HG03139 (cell line): ENCODE measurements at regions not wholly inside any gene's neighbourhood (a gene's known extent, or its start where the extent isn't known, plus 50 kb on each side); places are given as distances from the start of the nearest gene placed in this dataset.

Experiments
- ATAC-seq: cut with Tn5 transposase; IDR thresholded peaks from one replicate; pipeline ENCODE4 v1.9.1; 2021; ENCODE audit not compliant: unreplicated experiment

DNA sequence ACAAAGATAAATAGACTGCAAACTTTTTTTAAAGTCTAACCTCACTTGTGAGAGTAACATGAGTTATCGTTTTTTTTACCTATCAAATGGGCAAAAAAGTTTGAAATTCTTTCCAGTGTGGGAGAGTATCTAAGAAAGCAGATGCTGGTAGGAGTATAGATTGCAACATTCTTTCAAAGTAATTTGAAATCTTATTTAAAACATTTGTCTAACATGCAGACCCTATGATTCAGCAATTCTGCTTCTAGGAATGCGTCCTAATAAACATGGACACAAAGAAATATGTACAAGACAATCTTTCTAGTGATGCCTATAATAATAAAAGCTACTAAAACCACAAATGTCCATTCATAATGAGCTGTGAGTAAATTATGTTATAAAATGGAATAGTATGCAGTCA, 110.4 kb upstream of the TMCC3 start:
- ATAC-seq, result no peak

DNA sequence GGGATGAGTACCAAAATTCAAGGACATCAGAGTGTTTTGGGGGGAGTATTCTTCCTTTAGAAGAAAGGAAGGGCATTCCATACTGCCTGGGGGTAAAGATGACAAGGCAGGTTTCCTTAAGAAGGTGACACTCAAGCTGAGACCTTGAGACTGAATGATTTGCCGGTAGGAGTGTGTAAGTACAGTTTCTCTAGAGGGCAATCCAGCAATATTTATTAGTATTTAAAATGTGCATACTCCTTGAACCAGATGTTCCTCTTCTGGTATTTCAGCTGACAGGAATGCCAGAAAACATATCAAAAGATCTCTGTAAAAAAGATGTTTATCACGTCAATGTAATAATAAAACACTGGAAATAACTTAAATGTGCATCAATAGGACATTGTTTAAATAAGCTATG, 106.4 kb upstream of the TMCC3 start:
- no peak for ATAC-seq

DNA sequence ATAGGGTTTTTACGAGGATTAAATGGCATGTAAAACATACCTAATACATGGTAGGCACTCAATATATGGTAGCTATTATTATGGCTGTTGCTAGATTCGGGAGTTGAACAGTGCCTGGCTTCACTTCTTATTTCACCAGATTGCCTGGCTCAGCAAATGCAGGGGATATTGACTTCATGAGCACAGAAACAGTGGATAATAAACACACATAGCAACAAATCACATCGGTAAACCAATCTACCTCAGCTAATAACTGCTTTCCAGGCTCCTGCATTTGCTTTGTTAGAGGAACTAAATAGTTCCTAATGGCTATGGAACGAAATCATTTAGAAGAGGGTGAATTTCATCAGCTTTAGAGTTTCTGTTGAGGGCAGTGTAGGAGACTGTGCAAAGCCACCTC, 105.2 kb upstream of the TMCC3 start:
- ATAC-seq, result no peak

DNA sequence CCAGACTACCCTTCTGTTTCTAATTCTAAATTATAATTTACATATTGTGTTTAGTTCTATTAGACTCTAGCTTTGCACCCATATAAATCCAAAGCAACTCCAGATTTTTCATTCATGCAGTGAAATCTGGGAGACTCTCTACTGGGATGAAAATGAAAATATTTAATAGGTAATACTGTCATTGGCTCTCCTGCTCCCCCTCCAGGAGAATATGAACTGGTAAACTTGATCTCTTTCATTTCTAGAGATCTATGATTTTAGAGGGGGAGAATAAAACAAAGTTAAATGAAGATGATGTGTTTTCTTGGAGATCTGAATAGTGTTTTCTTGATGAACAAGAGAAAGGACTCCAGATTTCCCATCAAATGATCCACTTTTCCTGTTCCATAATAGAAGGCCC, 104.3 kb upstream of the TMCC3 start:
- no peak for ATAC-seq

DNA sequence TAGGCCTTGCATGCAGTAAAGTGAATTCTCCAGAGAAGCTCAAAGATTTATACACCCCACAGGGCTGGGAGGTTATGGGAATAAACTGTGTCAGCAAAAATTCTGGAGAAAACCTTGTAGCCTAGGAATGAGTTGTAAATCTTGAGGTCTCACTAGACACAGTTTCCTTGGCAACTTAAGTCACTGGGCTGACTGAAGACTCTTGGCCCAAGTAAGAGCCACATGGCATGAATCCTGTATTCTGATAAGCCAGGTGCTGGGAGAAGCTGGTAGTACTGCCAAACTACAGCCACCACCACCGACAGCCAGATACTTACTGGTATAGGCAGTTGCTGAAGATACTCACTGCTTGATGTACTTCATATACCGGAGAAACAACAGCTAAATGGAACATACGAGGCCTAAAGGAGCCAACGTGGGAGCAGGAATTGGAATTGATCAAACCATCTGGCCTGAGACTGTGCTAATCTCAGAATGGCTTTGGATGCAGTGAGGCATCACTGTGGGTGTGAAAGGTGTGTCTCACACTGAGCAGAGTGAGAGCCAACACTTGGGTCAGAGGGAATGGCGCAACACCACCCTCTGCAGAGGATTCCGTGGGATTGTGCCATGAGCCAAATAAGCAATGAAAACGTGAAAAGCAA, 102.8 kb upstream of the TMCC3 start:
- ATAC-seq, result no peak

DNA sequence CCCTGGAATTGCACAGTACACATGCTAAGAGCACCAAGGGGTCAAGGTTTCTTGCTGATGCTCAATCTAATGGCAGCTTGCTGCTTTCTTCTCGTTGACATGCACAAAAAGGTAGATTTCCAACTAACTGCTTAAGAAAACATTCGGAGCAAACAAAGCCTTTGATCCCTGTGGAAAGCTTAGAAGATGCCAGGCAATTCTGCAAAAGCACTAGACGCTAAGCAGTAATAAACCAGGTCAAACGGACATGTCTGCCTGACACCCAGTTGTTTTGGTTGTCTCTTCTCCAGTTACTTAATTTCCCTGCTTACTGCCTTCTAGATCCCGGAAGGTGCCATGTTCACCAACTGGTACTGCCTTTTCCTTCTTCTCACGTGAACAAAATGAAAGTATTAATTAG, 100.5 kb upstream of the TMCC3 start:
- ATAC-seq, result no peak

DNA sequence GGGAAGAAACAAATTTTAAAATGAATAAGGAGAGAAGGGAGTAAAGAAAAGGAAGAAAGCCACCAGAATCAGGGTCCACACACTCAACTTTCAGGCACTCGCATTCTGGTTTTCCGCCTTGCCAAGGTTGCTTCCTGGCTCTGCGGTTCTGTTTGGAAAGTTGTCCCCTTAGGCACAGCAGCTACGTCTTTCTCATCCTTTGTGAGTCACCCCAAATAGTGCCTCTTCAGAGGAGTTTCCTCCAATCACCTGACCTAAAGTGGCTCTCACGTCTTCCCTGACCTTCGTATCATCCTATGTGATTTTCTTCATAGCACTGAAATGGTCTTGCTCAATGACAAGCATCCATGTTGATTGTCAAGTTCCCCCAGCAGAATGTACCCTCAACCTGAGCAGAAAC, 99.5 kb upstream of the TMCC3 start:
- no peak for ATAC-seq

DNA sequence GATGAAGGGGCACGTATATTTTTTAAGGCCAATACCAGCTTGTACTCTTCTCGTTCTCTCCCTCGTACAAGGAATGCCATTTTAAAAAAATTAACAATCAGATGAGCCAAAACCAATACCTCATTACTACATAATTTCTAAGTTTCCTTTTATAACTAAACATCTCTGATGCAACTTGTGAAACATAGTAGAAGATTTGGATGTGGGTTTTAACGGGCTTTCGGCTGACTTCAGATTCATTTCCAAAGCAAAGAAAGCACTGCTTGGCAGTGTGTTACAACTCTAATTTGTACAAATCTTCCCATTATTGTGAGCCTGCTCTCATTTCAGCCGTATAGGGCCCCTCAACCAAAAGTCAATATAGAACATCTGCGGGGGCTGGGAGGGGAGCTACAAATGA, 99.1 kb upstream of the TMCC3 start:
- no peak for ATAC-seq

DNA sequence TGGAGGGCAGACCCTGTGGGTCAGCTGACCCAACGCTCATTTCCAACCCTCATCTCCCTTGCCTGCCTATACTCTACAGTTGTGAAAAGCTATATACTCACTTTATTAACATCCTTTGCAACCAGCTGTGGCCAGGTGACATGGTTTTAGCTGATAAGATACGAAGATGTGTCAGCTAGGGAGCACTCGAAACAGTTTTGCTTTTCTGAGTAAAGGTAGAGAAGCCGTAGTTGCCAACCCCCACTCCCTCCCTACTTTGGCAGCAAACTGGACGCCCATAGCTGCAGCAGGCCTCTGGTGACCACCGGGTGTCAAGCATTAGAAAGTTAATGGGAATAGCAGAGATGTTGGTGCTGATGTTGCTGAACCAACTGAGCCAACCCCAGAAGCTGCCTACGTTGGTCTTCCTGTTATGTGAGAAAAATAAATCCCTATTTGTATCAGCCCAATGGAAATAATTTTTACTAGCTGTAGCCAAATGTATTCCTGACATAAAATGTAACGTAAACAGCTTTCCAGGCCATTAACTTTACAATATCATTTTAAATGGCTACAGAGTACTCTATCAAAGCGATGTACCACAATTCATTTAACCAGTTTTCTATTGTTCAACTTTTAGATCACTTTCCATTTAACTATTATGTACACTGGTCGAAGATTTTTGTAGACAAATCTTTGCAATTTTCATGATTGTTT, 98.5 kb upstream of the TMCC3 start:
- no peak for ATAC-seq

DNA sequence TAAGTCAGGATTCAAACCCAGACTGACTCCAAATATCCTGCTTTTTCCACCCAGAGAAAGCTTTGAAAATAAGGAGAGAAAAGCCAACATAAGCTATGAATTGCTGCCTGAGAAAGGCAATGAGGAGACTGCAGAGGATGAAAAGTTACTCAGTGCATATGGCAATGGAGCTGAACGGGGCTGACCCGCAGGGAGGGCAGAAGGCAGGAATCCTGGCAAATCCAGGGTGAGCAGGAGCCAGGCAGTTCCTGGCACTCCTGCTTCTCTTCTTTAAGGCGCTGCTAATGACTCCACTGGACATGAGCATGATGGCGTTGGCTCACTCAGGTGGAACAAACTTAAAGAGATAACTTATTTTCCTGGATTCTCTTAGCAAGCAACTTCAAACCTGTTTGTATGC, 95.2 kb upstream of the TMCC3 start:
- ATAC-seq, result no peak

DNA sequence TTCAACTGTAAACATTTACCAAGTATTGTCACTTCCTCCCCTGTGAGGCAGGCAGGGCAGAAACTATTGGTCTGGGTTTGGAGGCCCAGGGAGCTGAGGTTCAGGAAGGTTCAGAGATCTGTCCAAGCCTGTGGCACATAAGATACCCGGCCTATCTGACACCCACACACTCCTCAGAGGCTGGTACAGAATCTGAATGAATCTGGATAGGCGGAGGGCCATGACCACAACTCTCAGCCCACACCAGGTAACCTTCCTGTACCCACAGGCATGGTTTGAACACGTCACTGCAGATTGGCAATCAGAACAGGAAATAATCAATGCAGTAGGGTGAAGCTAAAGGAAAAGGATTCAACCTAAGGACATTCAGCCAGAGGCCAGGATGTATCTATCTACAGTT, 92.8 kb upstream of the TMCC3 start:
- no peak for ATAC-seq

DNA sequence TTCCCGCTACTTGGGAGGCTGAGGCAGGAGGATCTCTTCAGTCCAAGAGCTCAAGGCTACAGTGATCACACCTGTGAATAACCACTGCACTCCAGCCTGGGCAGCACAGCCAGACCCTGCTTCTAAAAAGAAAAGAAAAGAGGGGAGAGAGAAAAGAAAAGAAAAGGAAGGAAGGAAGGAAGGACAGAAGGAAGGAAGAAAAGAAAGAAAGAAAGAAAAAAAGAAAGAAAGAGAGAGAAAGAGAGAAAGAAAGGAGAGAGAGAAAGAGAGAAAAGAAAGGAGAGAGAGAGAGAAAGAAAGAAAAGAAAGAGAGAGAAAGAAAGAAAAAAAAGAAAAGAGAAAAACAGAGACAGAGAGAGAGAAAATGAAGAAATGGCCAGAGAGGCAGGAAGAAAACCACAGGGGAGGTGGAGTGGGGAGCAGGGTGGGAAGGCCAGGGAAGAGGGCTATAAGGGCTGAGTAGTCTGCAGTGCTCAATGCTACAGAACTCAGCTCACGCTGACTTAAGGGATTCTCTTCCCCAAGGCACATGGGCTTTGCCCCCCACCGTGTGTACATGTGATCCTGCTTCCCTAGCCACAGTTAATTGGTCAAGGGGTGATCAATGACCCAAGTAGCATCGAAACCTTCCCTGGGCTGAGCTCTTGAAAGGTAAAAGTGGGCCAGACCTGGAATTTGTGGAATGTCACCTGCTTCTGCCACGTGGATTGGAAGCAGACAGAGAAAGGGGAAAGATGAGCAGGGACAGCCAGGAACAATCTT, 90.4 kb upstream of the TMCC3 start:
- ATAC-seq, result no peak

DNA sequence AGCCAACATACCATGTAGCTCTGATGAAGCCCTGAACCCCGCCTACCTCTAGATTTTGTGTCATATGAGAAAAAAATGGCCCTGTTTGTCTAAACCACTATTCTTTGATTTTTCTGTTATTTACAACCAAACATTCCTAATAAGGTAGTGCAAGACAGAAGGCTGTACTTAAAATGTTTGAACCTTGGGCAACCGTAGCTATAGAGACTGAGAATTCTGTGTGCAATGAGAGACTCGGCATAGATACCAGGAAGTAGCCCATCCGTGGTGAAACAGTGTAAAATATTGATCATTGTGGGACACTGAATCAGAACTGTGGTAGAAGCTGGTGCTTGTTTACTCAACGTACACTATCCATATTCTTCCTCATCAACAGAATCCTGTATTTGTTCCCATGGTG, 86.5 kb upstream of the TMCC3 start:
- ATAC-seq, result no peak

DNA sequence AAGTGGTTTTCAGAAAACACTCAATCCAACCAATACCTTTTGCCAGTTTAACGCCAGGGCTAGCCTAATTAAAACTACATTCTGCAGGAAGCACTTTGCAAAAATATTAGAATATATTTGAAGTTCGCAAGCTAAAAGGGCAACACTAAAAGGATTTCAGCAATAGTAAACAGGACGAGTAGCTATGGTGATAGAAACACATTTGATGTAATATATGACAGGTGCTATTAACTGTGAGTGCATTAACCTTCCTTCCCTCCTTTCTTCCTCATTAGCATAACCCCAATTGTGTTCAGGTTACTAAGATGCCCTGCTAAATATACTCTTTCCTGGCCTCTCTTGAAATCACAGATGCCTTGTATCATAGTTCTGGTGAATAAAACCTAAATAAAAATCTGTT, 85.6 kb upstream of the TMCC3 start:
- ATAC-seq, result no peak

DNA sequence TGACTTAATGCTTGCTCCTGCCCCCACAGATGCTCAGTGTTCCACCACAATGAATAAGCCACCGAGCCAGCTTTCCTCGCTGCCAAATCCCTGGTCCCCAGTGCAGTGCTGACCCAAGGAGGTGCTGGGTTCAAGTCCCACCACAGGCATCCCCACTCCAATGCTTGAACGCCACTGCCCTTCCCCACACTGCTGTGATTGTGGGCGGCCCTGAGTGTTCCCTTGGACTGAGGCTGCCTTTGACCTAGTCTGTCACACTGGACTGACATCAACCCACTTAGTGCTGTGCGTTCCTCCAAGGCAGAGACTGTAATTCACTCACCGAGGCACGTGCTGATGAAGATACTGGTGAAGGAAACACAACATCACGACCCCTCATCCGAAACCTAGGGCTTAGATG, 83.4 kb upstream of the TMCC3 start:
- no peak for ATAC-seq

DNA sequence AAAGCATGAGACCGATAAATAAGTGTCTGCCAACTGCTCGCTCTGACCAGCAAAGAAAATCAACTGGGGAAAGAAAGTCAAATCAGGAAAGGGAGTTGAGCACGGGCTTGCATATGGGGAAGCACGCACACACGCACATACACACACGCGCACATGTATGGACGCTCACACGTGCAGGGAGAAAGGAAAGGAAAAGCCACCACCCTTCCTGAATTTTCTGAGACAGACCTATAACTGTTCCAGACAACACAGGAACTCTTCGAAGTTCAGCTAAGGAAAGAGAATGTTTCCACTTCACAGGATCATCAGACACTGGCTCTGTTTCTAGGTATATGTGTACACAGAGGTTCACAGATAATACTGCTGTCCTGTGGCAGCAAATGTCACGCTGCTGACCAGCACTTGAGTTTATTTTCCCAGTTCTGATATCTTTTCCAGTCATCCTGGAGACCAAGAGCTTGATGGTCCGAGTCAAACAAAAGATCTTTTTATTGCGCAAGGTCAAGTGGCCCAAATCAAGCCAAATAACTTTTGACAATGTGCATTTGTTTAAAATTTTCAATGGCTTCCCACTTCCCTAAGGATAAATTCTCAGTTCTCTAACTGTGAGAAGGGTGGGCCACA, 82.1 kb upstream of the TMCC3 start:
- no peak for ATAC-seq

DNA sequence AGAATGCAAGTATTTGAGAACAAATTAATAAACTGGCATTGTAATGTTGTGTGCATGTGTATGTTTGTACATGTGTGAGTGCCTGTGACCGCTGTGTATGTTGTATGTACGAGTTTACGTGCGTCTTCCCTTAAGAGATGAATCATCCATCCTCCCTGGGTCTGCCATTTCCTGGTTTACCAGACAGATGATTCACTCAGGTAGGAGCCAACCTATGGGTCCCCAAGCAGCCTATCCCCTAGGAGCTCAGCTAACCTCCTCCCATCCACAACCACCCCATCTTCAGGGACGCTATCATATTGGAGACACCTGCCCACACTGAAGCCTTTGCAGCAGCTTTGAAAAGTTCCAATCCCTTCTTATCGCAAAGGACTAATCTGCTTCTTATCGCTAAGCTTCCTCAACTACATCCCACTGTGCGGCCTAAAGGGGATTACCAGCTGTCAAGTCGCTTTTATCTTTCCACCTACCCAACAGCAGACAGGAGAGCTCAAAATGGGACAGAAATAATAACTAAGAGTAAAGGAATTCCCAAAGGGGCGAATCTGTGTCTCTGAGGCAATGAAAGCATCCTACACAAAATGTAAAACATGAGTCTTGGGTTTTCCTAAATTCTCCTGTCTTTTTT, 81.5 kb upstream of the TMCC3 start:
- ATAC-seq, result no peak

DNA sequence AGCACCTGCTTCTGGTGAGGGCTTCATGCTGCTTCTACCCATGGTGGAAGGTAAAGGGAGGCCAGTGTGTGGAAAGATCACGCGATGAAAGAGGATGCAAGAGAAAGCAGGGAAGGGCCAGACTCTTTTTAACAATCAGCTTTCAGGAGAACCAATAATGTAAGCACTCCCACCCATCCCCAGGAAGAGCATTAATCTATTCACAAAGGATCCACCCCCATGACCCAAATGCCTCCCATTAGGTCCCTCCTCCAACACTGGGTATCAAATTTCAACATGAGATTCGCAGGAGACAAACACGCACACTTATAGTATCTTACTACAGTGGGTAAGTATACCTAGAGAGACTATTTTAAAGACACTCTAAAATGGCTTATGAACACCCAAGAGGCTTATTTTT, 80.5 kb upstream of the TMCC3 start:
- ATAC-seq, result no peak

DNA sequence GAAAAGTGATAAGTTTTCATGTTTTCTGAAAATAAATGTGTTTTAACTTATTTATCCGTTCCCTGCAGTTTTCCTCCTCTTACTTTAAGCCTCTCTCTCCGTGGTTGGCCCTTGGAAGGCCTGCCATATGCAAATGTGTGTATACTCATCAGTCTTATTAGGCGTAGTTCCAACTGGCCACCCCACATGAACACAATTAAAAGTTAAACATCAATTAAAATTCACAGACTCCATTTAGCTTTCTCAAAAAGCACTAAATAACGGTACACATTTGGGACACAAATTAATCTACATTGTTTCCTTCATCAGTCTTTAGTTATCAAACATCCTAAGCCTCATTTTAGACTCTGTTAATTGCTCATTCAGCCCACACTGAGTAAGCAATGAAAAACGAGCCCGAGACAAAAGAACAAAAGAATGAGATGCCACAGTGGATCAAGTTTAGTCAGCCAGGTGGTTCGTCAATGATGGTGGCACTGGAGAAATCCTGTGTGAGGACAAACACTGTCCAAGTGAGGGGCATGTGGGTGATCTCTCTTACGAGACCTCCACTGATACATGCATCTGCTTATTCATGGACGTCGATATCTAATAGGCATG, 76.0 kb upstream of the TMCC3 start:
- no peak for ATAC-seq

DNA sequence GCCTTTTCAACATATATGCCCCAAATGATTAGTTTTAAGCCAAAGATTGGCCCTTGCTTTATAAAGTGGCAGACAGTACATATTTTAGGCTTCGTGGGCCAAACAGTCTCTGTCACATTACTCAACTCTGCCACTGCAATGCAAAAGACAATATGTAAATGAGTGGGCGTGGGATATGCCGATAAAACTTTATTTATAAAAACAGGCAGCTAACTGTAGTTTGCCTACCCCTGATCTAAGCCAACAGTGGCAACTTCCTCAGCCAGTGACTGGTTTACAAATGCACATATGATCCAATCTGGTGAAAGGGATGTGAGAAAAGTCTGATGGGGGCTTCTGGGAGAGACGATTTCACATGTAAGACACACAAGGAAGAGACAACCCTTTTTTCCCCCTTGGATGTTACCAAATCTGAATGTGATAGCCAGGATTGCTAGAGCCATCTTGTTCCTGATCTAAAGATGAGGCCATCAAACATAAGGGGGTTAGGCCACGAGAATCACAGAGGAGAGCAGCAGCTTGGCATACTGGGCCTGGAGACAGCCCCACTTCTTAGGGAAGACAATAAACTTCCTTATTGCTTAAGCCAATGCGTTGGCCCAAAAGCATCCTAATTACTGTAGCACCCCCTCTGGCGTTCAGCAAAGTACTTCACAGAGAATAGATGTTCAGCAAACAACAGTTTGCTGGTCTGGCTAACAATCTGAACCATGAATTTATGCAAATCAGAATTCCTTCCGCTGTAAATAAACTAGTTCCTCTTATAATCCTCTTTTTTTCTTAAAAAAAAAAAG, 75.2 kb upstream of the TMCC3 start:
- ATAC-seq, result no peak
